ENCODE measurements at regions not wholly inside any gene's neighbourhood (a gene's known extent, or its start where the extent isn't known, plus 50 kb on each side); places are given as distances from the start of the nearest gene placed in this dataset.
"Not testable (repeated sequence)": the region's sequence is repeated elsewhere in the genome, so short reads cannot be mapped to it uniquely, and the experiment has no call there.

DNA sequence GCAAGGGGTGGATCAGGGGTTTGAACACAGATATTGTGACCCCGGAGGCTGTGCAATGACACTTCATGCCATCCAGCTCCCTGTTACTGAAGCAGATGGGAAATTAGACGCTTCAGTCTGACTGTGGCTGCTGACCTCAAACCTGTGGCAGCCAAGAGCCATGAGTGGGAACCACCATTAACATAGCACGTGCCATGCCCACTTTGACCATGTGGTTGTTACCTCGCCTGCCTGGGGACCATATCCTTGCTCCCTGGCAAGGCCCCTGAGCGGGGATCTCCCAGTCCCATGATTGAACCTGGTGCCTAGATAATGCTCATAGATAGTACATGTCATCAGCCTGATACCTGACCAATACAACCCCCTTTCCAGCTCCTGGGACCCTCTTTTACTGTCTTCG is 68.9 kb downstream of the CYP26B1 start:
- no peak for DNase-seq (ENCODE audit: low spot score)

DNA sequence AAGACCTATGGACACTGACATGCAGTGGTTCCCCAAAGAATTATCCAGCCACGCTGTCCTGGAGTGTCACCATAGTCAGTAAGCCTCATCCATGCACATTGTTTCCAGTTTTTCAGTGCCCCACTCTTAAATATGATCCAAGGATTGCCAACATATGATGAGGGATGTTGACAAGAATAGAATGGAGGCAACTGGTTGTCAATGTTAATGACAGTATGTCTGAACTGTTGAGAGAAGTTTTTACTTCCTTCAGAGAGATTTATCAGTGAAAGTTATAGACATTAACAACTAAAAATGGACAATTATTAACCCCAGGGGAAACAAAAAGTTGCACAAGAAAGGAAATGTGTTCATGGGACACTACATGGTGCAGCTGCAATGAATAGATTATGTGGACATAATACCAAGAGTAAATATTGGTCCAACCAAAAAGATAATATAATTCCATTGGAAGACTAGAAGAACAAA is 69.9 kb downstream of the CYP26B1 start:
- no peak for DNase-seq (ENCODE audit: low spot score)

DNA sequence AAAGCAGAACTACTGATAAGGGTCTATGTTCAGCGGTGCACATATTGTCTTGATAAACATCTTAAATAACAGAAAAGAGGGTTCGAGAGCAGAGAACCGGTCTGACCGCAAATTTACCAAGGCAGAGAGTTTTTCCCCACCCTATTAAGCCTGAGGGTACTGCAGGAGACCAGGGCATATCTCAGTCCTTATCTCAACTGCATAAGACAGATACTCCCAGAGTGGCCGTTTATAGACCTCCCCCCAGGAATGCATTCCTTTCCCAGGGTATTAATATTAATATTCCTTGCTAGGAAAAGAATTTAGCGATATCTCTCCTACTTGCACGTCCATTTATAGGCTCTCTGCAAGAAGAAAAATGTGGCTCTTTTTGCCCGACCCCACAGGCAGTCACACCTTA is 74.3 kb downstream of the CYP26B1 start:
- not testable (repeated sequence) for DNase-seq (ENCODE audit: low spot score)

DNA sequence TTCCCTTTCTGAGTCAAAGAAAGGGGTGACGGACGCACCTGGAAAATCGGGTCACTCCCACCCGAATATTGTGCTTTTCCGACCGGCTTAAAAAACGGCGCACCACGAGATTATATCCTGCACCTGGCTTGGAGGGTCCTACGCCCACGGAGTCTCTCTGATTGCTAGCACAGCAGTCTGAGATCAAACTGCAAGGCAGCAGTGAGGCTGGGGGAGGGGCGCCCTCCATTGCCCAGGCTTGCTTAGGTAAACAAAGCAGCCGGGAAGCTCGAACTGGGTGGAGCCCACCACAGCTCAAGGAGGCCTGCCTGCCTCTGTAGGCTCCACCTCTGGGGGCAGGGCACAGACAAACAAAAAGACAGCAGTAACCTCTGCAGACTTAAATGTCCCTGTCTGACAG is 83.5 kb downstream of the CYP26B1 start:
- not testable (repeated sequence) for DNase-seq (ENCODE audit: low spot score)

DNA sequence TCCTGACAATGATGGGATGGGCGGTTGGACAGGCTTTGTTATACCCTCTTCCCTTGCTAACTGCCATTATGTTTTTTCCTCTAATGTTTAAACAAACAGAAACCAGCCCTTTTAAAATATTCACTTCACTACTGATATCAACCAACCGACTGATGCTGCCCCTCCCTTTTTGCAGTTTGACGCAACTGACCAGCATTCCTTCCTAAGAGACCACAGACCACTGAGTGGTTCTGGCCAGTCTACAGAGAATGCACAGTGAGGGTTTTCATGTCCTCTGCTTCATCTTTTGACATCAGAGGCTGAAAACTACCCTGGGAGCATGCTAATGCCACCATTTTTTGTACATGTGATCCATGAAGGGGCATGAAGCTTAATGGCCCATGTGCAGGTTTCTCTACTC is 85.3 kb downstream of the CYP26B1 start:
- no peak for DNase-seq (ENCODE audit: low spot score)

DNA sequence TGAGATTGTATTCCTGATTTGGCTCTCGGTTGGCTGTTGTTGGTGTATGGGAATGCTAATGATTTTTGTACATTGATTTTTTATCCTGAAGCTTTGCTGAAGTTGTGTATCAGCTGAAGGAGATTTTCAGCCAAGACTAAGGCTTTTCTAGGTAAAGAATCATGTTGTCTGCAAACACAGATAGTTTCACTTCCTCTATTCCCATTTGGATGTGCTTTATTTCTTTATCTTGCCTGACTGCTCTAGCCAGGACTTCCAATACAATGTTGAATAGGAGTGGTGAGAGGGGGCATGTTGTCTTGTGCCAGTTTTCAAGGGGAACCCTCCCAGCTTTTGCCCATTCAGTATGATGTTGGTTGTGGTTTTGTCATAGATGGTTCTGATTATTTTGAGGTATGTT is 90.4 kb downstream of the CYP26B1 start:
- peak; percentile 4 for DNase-seq (ENCODE audit: low spot score)

DNA sequence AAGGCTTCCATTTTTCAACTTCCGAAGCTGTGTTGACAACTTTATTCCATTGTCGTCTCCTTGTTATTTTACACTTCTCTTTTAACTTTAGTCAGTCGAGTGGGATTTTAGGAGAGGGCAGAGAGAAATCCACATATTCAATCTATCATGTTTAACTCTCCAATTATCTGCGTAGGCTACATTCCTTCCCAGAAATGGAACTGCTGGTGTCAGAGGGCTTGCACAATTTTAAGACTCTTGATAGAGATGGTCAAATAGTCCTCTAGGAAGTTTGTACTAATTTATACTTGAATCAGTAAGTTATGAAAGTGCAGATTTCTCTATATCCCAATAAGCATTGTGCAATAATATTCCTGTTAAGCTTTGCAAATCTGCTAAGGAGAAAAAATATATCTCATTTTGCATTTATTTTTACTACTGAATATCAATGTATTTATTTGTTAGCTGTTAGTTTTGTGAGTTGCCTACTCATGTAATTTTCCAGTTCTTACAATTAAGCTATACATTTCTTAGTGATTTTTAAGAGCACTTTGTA is 95.6 kb downstream of the CYP26B1 start:
- no peak for DNase-seq (ENCODE audit: low spot score)

DNA sequence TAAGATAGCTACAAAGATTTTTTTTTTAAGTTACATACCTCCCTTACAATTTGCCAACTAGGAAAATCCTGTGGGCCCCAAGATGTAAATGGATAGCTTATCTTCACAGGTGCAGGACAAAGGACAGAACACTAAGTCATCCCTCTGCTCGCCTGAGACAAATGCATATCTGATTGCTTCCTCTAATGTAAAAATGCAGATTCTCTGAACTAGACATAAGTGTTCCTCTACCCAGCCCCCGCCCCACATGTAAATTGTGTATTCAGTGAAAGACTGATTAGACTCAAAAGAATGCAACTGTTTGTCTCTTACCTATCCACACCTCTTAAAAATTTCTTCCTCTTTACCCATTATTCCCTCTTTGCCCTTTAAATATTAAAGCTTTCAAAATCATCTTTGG is 96.5 kb downstream of the CYP26B1 start:
- DNase-seq (ENCODE audit: low spot score): no peak

DNA sequence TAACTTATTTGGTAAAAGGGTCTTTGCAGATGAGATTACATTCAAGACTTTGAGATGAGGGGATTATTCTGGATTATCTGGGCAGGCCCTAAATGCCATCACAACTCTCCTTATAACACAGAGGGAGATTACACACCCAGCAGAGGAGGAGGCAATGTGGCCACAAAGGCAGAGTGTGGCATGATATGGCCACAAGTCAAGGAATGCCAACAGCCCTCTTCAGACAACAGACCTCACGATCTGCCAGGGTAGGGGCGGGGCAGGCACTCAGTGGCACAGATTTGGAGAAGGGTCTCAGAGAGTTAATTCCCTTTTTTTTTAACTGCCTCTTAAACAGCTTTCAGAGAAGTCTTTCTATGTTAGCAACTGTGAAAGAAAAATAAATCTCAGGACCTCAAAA is 96.9 kb downstream of the CYP26B1 start:
- DNase-seq (ENCODE audit: low spot score): no peak

DNA sequence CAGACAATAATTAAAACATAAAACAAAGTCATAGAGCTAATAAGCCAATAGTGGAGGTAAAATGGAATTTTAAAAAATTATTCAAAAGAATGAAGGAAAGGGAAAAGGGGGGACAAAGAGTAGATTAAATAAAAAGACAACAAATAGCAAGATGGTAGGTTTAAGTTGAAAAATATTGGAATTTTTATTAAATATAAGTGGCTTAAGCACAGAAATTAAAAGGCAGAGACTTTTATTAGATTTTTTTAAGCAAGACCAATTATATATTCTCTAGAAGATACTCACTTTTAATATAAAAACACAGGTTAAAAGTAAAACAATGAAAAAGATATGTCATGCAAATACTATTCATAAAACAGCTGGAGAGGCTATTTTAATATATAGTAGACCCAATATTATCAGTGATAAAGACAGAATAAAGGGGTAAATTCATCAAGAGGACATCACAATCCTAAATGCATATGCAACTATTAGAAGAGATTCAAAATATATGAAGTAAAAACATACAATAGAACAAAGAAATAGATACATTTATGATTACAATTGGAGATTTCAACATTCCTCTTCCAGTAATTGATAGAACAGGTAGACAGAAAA is 98.7 kb downstream of the CYP26B1 start:
- DNase-seq (ENCODE audit: low spot score): no peak

DNA sequence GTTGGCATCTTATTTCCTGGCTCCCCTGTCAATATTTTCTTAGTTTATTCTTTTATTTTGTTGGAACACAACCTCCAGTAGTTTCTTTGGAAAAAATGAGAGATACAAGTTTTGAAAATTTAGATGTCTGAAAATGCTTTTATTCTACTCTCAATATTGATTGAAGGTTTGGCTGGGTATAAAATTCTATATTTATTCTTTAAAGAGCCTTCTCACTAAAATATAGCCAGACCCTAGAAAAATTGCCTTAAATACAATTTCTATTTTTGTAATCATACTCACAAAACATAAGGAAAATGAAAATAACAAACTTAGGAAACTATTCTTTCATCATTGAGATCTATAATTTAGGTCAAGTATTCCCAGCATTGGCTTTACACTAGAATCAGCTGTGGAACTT is 103.7 kb downstream of the CYP26B1 start:
- no peak for DNase-seq (ENCODE audit: low spot score)

DNA sequence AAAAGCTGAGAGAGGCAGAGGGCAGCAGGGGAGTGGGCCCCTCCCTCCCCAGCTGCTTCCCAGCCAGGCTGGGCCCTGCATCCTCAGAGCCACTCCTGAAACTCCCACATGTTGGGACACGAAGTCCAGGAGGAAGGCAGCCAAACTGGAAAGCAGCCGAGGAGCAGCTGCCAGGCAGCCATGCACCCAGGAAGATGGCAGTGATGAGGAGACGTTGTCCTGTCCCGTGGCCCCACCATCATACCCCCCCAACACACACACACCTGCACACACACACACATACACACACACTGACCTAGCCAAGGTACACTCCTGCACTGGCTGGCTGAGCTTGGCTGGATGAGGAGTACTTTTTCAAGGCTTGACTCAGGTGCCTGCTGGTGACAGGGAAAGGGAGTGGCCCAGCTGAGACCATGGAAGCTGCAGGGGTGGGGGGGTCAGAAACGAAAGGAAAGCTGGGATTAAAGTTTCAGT is 106.0 kb downstream of the CYP26B1 start:
- DNase-seq (ENCODE audit: low spot score): no peak

DNA sequence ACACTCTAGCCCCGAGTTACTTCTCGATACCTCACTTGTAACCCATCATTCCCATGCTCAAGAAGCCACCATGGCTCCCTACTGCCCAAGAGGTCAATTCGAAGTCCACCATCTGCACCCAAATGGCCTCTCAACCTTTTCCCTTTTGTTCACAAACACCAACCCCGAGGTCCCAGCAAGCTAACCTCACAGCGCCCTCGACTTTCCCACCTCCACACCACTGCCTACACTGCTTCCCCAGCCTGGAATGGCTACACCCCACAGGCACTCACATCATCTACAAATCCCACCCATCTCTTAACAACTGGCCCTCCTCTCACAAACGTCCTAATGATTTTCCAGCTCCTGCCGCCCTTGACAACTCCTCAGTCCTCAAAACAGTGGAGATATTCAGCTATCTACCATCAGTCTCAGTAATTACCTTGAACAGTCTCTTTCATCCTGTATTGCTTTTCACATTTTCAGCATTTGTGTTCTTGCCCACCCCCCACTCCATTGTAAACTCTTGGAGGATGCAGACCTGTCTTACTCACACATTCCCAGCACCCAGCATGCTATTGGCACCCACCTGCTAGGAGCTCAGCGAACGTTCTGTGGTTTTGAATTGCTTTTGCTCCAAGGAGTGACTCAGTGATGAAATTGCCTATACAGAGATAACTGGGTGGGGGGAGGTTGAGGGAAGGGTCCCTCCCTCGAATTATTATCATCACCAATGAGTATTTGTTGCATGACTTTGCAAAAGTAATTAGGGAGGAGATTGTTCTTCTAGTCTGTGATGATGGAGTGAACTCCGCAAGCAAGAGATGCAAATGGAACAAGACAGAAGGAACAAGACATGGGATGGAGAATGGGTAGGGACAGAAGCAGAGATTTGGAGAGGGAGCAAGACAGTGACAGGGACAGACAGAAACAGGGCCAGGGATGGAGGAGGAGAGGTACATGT is 106.8 kb downstream of the CYP26B1 start:
- DNase-seq (ENCODE audit: low spot score): no peak

DNA sequence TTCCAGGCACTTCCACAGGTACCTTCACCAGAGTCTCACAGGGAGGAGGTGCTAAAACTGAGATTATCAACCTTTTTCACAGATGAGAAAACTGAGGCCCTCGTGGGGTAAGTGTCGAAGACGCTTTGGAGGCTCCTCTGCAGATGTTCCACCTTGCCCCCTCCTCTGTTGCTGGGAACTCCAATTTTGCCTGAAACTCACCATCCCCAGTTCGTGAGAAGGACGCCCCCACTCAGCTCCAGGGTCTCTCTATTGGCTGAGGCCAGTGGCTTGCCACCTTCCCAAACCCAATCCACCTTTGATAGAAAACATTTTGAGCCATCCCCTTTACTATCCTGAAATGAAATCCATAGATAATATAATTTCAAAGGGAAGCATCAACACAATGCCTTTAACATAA is 109.1 kb downstream of the CYP26B1 start:
- DNase-seq (ENCODE audit: low spot score): no peak

DNA sequence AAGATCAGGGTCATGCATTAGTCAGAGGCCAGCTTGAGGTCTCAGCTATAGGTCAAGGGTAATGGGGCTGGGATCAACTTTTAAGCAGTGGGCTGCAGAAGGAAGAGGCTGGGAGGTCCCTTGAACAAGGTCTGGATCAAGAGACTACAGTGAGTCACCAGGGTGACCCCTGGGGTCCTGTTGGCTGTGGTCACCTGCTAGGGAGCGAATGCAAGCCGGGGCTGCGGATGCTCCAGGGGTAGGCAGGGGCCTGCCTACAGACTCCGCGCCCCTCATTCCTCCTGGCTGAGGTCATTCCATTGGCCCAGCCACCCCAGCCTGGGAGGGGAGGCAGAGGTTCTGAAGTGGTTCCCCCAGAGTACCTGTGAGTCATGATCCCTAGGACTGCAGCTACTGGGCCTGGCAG is 110.4 kb downstream of the CYP26B1 start:
- no peak for DNase-seq (ENCODE audit: low spot score)

DNA sequence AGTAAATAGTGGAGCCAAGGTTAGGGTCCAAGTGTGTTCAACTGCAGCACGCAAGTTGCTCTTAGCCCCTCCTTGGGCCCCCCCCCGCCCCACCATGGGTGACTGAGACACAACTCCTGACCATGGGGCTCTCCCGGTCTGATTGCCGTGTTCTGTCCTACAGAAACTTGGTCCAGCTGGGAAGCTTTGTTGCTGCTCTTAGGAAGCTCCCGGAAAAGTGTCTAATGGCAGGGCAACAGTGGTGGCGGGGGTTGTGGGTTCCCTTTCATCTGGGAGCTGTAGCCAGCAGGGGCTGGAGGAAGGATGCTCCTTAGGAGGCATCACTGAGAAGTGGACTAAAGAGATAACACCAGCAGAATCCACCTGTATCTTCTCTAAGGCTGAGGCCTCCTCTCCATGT is 111.1 kb downstream of the CYP26B1 start:
- no peak for DNase-seq (ENCODE audit: low spot score)

DNA sequence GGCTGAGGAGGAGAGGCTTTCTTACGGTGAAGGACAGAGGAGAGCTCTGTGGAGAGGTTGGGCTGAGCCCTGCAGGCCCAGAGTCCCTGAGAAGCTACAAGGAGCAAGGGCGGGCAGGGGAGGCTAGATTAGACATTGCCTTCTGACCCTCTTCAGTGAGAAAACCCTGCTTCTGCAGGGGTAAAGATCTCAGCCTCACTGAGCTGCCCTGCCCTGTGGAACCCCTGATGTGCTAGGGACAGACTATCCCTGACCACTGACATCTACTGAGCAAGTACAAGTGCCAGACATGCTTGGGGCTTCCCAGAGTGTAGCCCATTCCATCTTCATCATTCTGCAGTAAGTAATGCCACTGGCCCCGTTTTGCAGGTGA is 111.5 kb downstream of the CYP26B1 start:
- no peak for DNase-seq (ENCODE audit: low spot score)

DNA sequence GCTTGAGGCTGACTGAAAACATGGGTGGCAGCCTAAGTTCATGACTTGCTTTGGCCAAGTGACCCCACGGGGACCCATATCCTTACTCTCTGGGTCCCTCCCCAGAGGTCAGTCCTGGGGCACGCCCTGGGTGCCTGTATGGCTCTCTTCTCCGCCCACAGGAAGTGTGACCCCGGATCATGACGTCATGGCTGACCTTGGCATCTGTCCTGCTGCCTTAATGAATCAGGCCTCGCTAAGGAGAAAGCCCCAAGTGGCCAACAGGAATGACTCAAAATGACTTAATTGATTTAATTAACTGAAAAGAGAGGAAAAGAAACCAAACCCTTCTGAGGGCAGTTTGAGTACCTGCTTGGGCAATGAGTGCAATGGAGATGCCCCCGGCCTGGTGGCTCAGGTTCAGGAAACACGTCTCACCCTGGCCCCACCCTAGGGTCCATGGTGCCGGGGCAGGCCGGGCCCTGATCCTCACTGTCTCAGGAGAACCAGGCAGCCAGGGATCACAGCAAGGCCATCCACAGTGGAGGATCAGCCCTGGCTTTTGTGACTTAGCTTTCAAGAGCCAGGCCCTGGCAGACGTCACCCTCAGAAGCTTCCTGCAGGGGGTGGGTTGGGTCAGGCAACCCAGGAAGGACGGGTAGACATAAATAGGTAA is 112.0 kb downstream of the CYP26B1 start:
- no peak for DNase-seq (ENCODE audit: low spot score)

DNA sequence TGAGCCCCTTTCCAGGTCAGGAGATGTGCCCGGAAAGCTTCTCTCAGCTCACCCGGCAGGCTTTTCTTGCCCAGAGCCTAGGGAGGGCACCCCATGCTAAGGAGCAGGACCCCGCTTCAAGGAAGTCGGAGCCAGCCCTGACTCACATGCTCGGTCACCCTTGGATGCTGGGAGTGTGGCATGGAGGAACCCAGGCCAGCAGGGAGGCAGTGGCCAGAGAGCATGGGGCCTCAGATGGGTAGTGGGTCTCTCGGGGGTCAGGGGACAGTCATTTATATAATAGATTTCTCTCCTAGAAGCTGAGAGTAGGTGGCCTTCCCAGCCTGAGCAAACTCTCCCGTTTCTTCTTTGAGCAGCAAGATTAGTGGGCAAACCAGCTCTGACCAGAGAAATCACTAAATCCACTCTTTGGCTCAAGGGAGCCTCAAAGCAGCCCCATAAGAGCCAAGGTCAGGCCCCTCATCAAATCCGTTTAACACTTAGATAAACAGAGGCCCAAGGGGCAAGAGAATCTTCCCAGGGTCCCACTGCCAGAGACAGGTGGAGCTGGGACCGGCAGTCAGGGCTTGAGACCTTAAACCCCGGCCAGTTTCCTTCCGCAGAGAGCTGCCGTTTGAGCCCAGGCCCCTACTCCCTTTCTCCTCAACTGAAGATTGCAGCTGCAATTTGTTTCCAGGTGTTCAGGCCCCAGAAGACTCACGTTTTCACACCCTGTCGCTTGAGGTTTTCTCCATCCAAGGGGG is 113.1 kb downstream of the CYP26B1 start:
- no peak for DNase-seq (ENCODE audit: low spot score)

DNA sequence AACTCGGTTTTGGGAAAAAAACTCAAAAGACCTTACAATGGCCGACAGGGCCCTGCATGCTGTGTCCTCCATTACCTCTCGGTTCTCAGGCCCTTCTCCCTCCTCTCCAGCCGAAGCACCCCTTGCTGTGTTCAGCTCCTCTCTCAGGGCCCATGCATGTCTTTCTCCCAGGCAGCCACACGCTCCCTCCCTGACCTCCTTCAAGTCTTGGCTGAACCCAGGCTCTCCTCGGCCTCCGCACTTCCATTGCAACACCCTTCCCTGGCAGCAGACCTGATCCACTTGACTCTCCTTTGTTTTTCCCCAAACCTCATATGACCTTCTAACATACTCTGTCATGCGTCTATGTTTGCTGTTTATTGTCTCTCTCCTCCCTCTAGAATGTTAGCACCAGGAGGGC is 114.0 kb downstream of the CYP26B1 start:
- DNase-seq (ENCODE audit: low spot score): no peak

DNA sequence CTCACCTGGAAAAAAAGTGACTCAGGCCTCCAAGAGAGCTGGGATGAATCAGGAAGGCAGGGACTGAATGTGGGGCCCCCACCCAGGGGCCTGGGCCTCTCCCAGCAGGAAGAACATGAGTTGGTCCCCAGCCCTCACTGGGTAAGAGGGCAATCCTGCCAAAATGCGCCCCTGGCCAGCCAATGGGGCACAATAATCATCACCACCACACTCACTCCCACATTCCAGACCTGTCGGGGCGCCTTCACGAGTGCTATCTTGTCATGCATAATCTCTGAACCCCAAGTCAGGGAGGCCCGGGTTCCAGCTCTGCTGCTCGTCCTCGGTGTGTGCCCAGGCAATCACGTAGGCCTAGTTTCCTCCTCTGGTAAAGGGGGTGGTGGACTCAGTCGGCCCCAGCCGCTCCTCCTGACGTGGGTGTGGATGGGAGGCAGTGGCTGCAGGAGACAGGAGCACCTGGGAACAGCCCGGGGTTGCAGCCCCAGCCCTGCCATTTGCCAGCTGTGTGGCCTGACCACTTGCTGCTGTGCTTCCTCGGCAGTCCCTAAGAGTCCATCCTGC is 115.1 kb downstream of the CYP26B1 start:
- DNase-seq (ENCODE audit: low spot score): no peak
